ENCODE measurements at regions not wholly inside any gene's neighbourhood (a gene's known extent, or its start where the extent isn't known, plus 50 kb on each side); places are given as distances from the start of the nearest gene placed in this dataset.

GRCh38 chr10:59020502-59020901, 155.9 kb upstream of the PHYHIPL start:
- no peak for TF ChIP-seq CTCF (conservative IDR thresholded peaks at IDR 0.05; ENCODE audit: low read depth, low read length)
- TF ChIP-seq POLR2A (IDR thresholded peaks at IDR 0.05; ENCODE audit: low read depth, low read length), result no peak
- no peak for TF ChIP-seq ELK1 (IDR thresholded peaks at IDR 0.05; ENCODE audit: borderline replicate concordance, low read depth, low read length)
- no peak for TF ChIP-seq NFE2L2 (IDR thresholded peaks at IDR 0.05; ENCODE audit: low read depth, low read length)
- TF ChIP-seq RFX5 (IDR thresholded peaks at IDR 0.05; ENCODE audit: low read depth, low read length), result no peak
- no peak for TF ChIP-seq CEBPB (IDR thresholded peaks at IDR 0.05; ENCODE audit: low read depth, low read length)
- TF ChIP-seq SMC3 (IDR thresholded peaks at IDR 0.05; ENCODE audit: low read depth, low read length), result no peak
- TF ChIP-seq MXI1 (IDR thresholded peaks at IDR 0.05; ENCODE audit: borderline replicate concordance, low read depth, low read length), result no peak
- no peak for TF ChIP-seq RAD21 (IDR thresholded peaks at IDR 0.05; ENCODE audit: low read length)
- TF ChIP-seq CHD1 (IDR thresholded peaks at IDR 0.05; ENCODE audit: low read depth, low read length), result no peak
- TF ChIP-seq FOS (IDR thresholded peaks at IDR 0.05; ENCODE audit: low read depth, low read length), result no peak
- no peak for TF ChIP-seq BHLHE40 (IDR thresholded peaks at IDR 0.05; ENCODE audit: low read depth, low read length)
- no peak for TF ChIP-seq RCOR1 (IDR thresholded peaks at IDR 0.05; ENCODE audit: insufficient replicate concordance, low read length)
- TF ChIP-seq USF2 (IDR thresholded peaks at IDR 0.05; ENCODE audit: low read depth, low read length), result no peak
